Duodenal mucosa (tissue), 2 donors: ENCODE measurements at regions not wholly inside any gene's neighbourhood (a gene's known extent, or its start where the extent isn't known, plus 50 kb on each side); places are given as distances from the start of the nearest gene placed in this dataset.
"Not testable (repeated sequence)": the region's sequence is repeated elsewhere in the genome, so short reads cannot be mapped to it uniquely, and the experiment has no call there.

Source experiments
- H3K27ac ChIP-seq: one replicate; pipeline ENCODE4 v1.7.0; 2013; ENCODE audit warnings: low read depth, low read length
- H3K27me3 ChIP-seq, 2 donors: one replicate each; pipeline ENCODE4 v1.7.0; 2013; ENCODE audit warnings: low read length in 2 of 2, control low read depth in 1 of 2; ENCODE audit not compliant: insufficient read depth in 2 of 2, control insufficient read depth in 1 of 2
- H3K36me3 ChIP-seq, 2 donors: one replicate each; pipeline ENCODE4 v1.7.0; 2013; ENCODE audit warnings: low read length in 2 of 2, control low read depth in 1 of 2; ENCODE audit not compliant: insufficient read depth in 2 of 2, control insufficient read depth in 1 of 2
- H3K4me1 ChIP-seq, 2 donors: one replicate each; pipeline ENCODE4 v1.7.0; 2013; ENCODE audit warnings: low read length in 2 of 2, control low read depth in 1 of 2; ENCODE audit not compliant: insufficient read depth in 2 of 2, control insufficient read depth in 1 of 2
- H3K4me3 ChIP-seq, 2 donors: one replicate each; pipeline ENCODE4 v1.7.0; 2013; ENCODE audit warnings: low read length in 2 of 2, low read depth in 1 of 2
- H3K9ac ChIP-seq, 2 donors: one replicate each; pipeline ENCODE4 v1.7.0; 2013; ENCODE audit warnings: low read length in 2 of 2, low read depth in 1 of 2
- H3K9me3 ChIP-seq, 2 donors: one replicate each; pipeline ENCODE4 v1.7.0; 2013; ENCODE audit warnings: low read length in 2 of 2, control low read depth in 1 of 2; ENCODE audit not compliant: control insufficient read depth in 1 of 2

GRCh38 chr15:77829331-77829730 is 196.6 kb upstream of the LINGO1 start:
- not testable (repeated sequence) for H3K27me3 ChIP-seq, H3K4me3 ChIP-seq, H3K9ac ChIP-seq, H3K4me1 ChIP-seq, H3K36me3 ChIP-seq, H3K9me3 ChIP-seq, H3K27ac ChIP-seq

GRCh38 chr15:77827860-77828259 is 195.1 kb upstream of the LINGO1 start:
- Histone ChIP-seq H3K9me3 (no peaks in the 10 kb centered on the region), H3K4me3 (no peak overlapping the region), H3K27ac (no peak overlapping the region), H3K9ac (no peak overlapping the region), H3K36me3 (no peaks in the 10 kb centered on the region), H3K4me1 (no peaks in the 10 kb centered on the region), H3K27me3 (no peaks in the 10 kb centered on the region)

GRCh38 chr15:77826006-77826695 is 193.4 kb upstream of the LINGO1 start:
- peaks cover 12% of the 10 kb centered on the region in 2 donors for H3K27me3 ChIP-seq
- H3K36me3 ChIP-seq: no peaks in the 10 kb centered on the region

GRCh38 chr15:77825546-77825945 is 192.8 kb upstream of the LINGO1 start:
- Histone ChIP-seq H3K9ac (no peak overlapping the region), H3K9me3 (no peaks in the 10 kb centered on the region), H3K27ac (no peak overlapping the region), H3K4me1 (no peaks in the 10 kb centered on the region), H3K36me3 (no peaks in the 10 kb centered on the region), H3K4me3 (no peak overlapping the region), H3K27me3 (peaks cover 18% of the 10 kb centered on the region in 2 donors)

More at GRCh38 chr15:77826006-77826695, 193.4 kb upstream of the LINGO1 start:
- no peak overlapping the region for H3K9ac ChIP-seq
- H3K4me3 ChIP-seq: no peak overlapping the region
- no peaks in the 10 kb centered on the region for H3K9me3 ChIP-seq
- H3K27ac ChIP-seq: no peak overlapping the region
- H3K4me1 ChIP-seq: no peaks in the 10 kb centered on the region

GRCh38 chr15:77825252-77825542 is 192.5 kb upstream of the LINGO1 start:
- Histone ChIP-seq H3K36me3 (no peaks in the 10 kb centered on the region), H3K9ac (no peak overlapping the region), H3K9me3 (no peaks in the 10 kb centered on the region), H3K27me3 (peaks cover 21 to 22% of the 10 kb centered on the region in 2 donors), H3K4me3 (no peak overlapping the region), H3K27ac (no peak overlapping the region), H3K4me1 (no peaks in the 10 kb centered on the region)

GRCh38 chr15:77824361-77825251 is 191.9 kb upstream of the LINGO1 start:
- Histone ChIP-seq H3K27ac (no peak overlapping the region), H3K4me3 (no peak overlapping the region), H3K9me3 (no peaks in the 10 kb centered on the region), H3K9ac (no peak overlapping the region), H3K27me3 (peaks cover 23 to 24% of the 10 kb centered on the region in 2 donors), H3K4me1 (no peaks in the 10 kb centered on the region), H3K36me3 (no peaks in the 10 kb centered on the region)

GRCh38 chr15:77823736-77824135 is 191.0 kb upstream of the LINGO1 start:
- Histone ChIP-seq H3K36me3 (no peaks in the 10 kb centered on the region), H3K9ac (no peak overlapping the region), H3K4me1 (no peaks in the 10 kb centered on the region), H3K4me3 (no peak overlapping the region), H3K9me3 (no peaks in the 10 kb centered on the region), H3K27me3 (peaks cover 23 to 24% of the 10 kb centered on the region in 2 donors), H3K27ac (no peak overlapping the region)

- Histone ChIP-seq H3K36me3 (no peaks in the 10 kb centered on the region), H3K9ac (no peak overlapping the region), H3K4me1 (no peaks in the 10 kb centered on the region), H3K9me3 (no peaks in the 10 kb centered on the region), H3K27me3 (peaks cover 32 to 33% of the 10 kb centered on the region in 2 donors), H3K4me3 (no peak overlapping the region), H3K27ac (no peak overlapping the region)
Measured at GRCh38 chr15:77822631-77823230, 190.0 kb upstream of the LINGO1 start.

- Histone ChIP-seq H3K27me3 (peaks cover 40 to 41% of the 10 kb centered on the region in 2 donors), H3K4me3 (no peak overlapping the region), H3K4me1 (no peaks in the 10 kb centered on the region), H3K9me3 (no peaks in the 10 kb centered on the region), H3K36me3 (no peaks in the 10 kb centered on the region), H3K27ac (no peak overlapping the region), H3K9ac (no peak overlapping the region)
Measured at GRCh38 chr15:77821959-77822256, 189.2 kb upstream of the LINGO1 start.

GRCh38 chr15:77821188-77821958 is 188.7 kb upstream of the LINGO1 start:
- Histone ChIP-seq H3K9ac (no peak overlapping the region), H3K4me3 (no peak overlapping the region), H3K36me3 (no peaks in the 10 kb centered on the region), H3K27me3 (peaks cover 41% of the 10 kb centered on the region in 2 donors), H3K9me3 (no peaks in the 10 kb centered on the region), H3K27ac (no peak overlapping the region), H3K4me1 (no peaks in the 10 kb centered on the region)
